ENCODE measurements at regions not wholly inside any gene's neighbourhood (a gene's known extent, or its start where the extent isn't known, plus 50 kb on each side); places are given as distances from the start of the nearest gene placed in this dataset.
A peak's percentile ranks its signal among the peaks of the same experiment; 100 is the strongest.

DNA sequence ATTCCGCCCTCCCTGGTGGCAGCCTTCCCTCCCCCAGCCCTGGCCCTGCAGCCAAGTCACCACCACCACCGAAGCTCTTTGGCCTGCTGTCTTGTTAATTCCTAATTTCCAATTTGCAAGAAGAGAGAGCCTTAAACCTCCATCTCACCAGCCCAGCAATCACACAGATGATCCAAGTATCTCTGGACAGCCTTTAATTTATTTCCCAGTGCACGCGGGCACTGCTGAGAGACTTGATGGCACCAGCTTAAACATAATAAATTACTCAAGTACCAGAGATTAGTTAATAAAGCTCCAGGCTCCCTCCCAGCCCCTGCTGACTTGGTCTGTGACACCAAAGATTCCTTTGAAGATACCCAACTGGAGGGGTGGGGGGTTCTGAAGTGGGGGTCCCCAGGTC, 494.7 kb downstream of the BUD13 start (continued):
- TF ChIP-seq, protein P1, sequence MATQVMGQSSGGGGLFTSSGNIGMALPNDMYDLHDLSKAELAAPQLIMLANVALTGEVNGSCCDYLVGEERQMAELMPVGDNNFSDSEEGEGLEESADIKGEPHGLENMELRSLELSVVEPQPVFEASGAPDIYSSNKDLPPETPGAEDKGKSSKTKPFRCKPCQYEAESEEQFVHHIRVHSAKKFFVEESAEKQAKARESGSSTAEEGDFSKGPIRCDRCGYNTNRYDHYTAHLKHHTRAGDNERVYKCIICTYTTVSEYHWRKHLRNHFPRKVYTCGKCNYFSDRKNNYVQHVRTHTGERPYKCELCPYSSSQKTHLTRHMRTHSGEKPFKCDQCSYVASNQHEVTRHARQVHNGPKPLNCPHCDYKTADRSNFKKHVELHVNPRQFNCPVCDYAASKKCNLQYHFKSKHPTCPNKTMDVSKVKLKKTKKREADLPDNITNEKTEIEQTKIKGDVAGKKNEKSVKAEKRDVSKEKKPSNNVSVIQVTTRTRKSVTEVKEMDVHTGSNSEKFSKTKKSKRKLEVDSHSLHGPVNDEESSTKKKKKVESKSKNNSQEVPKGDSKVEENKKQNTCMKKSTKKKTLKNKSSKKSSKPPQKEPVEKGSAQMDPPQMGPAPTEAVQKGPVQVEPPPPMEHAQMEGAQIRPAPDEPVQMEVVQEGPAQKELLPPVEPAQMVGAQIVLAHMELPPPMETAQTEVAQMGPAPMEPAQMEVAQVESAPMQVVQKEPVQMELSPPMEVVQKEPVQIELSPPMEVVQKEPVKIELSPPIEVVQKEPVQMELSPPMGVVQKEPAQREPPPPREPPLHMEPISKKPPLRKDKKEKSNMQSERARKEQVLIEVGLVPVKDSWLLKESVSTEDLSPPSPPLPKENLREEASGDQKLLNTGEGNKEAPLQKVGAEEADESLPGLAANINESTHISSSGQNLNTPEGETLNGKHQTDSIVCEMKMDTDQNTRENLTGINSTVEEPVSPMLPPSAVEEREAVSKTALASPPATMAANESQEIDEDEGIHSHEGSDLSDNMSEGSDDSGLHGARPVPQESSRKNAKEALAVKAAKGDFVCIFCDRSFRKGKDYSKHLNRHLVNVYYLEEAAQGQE (IDR thresholded peaks at IDR 0.05; ENCODE audit: unreplicated experiment) = no peak
- TF ChIP-seq NANOG (IDR thresholded peaks at IDR 0.05; ENCODE audit: borderline replicate concordance) = no peak
- no peak for TF ChIP-seq ZNF114 (CRISPR knock-in tag; IDR thresholded peaks at IDR 0.05)
- no peak for TF ChIP-seq STAT1 (IDR thresholded peaks at IDR 0.05; ENCODE audit: unreplicated experiment)

- H3K4me3 Mint-ChIP-seq = peak overlapping the region; percentile 71
- H3F3A ChIP-seq (replicated peaks; ENCODE audit: low read depth) = no peaks in the 10 kb centered on the region
- no peaks in the 10 kb centered on the region for H3K36me3 ChIP-seq (ENCODE audit: insufficient read depth)
- peak overlapping the region; percentile 99 for H2AFZ ChIP-seq
- DNase-seq (ENCODE audit: low spot score) = peak; percentile 94
- H3K4me2 ChIP-seq = peak overlapping the region; percentile 84
- no peaks in the 10 kb centered on the region for H3K79me2 ChIP-seq (replicated peaks; ENCODE audit: insufficient read depth)
- peaks cover 5% of the 10 kb centered on the region for H3K27me3 Mint-ChIP-seq (ENCODE audit: insufficient read depth, low read depth, poor library complexity)
- H3K9me3 Mint-ChIP-seq = no peaks in the 10 kb centered on the region; the same call in 2 of the 3 replicates
- peak; percentile 92 for ATAC-seq
- H3K4me3 ChIP-seq = peak overlapping the region; percentile 83
- H3K27ac Mint-ChIP-seq = no peak overlapping the region
- H3K4me1 ChIP-seq (ENCODE audit: insufficient read depth) = no peaks in the 10 kb centered on the region
- H3K27ac ChIP-seq (ENCODE audit: low read depth) = no peak overlapping the region
- no peaks in the 10 kb centered on the region for H3K9me2 ChIP-seq (ENCODE audit: insufficient read depth)
- 0 out of 3 replicates have a peak, but pooled peaks cover 2% of the 10 kb centered on the region for H3K4me1 Mint-ChIP-seq
- H3K27me3 ChIP-seq (ENCODE audit: insufficient read depth) = no peaks in the 10 kb centered on the region
- TF ChIP-seq CTCF (conservative IDR thresholded peaks at IDR 0.05; ENCODE audit: low read depth in 2 of 2) (peak; percentile 74 to 100), NANOG (IDR thresholded peaks at IDR 0.05; ENCODE audit: borderline replicate concordance) (no peak)
- no peaks in the 10 kb centered on the region for H3K36me3 Mint-ChIP-seq (ENCODE audit: low read depth)
- H4K20me1 ChIP-seq (replicated peaks; ENCODE audit: insufficient read depth) = no peaks in the 10 kb centered on the region
These were observed 496.4 kb downstream of the BUD13 start for GRCh38 chr11:116276051-116277044.

DNA sequence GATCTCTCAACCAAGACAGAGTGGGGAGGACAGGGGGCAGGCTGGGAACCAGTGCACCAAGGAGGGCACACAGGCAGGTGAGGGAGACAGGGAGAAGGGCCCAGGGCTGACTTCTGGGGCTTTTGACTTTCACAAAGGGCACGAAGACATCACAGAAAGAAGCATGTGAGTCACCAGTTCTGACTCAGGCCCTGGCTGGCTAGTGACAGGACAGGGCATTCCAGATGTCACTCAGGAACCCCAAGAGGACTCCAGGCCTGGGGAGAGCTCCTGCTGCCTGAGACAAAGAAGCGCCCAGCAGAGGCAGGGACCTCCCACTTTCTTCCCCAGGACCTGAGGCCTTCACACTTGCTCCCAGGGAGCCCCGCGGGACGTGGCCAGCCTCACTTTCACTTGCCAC, 497.2 kb downstream of the BUD13 start:
- ATAC-seq (no peak), DNase-seq (ENCODE audit: low spot score) (no peak)
- no peaks in the 10 kb centered on the region for H4K20me1 ChIP-seq (replicated peaks; ENCODE audit: insufficient read depth)
- Mint-ChIP-seq H3K27me3 (ENCODE audit: insufficient read depth, low read depth, poor library complexity) (peaks cover 5% of the 10 kb centered on the region), H3K4me3 (no peak overlapping the region), H3K36me3 (ENCODE audit: low read depth) (no peaks in the 10 kb centered on the region), H3K4me1 (0 out of 3 replicates have a peak, but pooled peaks cover 2% of the 10 kb centered on the region), H3K9me3 (no peaks in the 10 kb centered on the region; the same call in 2 of the 3 replicates), H3K27ac (no peak overlapping the region)
- H2AFZ ChIP-seq = peak overlapping the region; percentile 99; the same call in 1 of the 2 replicates
- no peaks in the 10 kb centered on the region for H3K79me2 ChIP-seq (replicated peaks; ENCODE audit: insufficient read depth)
- no peaks in the 10 kb centered on the region for H3K36me3 ChIP-seq (ENCODE audit: insufficient read depth)
- no peak overlapping the region for H3K27ac ChIP-seq (ENCODE audit: low read depth)
- H3K9me2 ChIP-seq (ENCODE audit: insufficient read depth) = no peaks in the 10 kb centered on the region
- no peaks in the 10 kb centered on the region for H3K4me1 ChIP-seq (ENCODE audit: insufficient read depth)
- H3K4me3 ChIP-seq = no peak overlapping the region
- H3K4me2 ChIP-seq = no peak overlapping the region
- H3K27me3 ChIP-seq (ENCODE audit: insufficient read depth) = no peaks in the 10 kb centered on the region
- H3F3A ChIP-seq (replicated peaks; ENCODE audit: low read depth) = no peaks in the 10 kb centered on the region
- TF ChIP-seq CTCF (conservative IDR thresholded peaks at IDR 0.05; ENCODE audit: low read depth in 2 of 2) = no peak
- TF ChIP-seq ZNF114 (CRISPR knock-in tag; IDR thresholded peaks at IDR 0.05) = no peak
- TF ChIP-seq NANOG (IDR thresholded peaks at IDR 0.05; ENCODE audit: borderline replicate concordance) = no peak
- TF ChIP-seq POLR2AphosphoS5 (IDR thresholded peaks at IDR 0.05; ENCODE audit: low read depth) = no peak
